ENCODE measurements at regions not wholly inside any gene's neighbourhood (a gene's known extent, or its start where the extent isn't known, plus 50 kb on each side); places are given as distances from the start of the nearest gene placed in this dataset.

DNA sequence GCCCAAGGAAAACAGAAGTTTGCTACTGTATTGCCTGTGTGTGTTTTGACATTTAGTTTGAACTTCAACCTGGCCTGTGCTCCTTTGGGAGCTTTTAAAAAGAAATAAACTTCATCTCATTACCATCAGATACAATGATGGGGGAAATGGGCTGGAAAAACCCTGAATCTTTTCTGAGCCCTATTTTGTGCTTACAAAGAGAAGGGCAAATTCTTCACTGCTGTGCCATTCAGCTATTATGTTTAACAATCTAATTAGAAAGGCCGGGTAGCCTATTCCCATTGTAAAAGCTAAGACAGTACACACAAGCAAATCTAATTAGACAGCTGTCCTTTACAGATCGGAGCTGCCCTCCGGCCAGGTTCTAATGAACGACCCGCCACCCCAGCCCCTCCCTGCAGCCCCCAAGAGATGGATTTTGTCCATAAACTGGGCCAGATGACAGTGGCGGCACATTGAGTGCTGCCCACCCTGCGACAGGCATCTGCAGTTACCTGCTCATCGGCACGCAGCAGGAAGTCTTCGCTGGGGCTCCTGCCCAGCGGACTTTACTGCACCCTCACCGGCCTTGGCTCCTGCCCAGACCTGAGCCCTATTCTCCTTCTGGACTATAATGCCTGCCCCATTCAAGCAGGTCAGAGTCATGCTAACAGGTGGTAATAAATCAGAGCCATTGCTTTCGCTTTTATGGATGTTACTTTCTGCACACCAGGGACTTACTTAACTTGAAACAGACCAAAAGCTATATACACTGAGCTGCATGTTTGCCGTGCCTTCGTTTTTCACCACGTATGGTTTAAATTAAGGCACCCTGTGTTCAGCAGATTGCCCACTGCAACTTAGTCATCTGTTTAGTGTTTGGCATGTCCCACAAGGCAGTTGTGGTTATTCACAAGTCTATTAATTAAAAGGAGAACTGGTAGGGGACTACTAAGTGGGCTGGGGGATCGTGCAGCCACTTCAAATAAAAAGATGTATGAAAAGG is 549.6 kb downstream of the FGF9 start:
- no peak for TF ChIP-seq CTCF (IDR thresholded peaks at IDR 0.05; ENCODE audit: control insufficient read depth, extremely low read depth, insufficient read depth)
- DNase-seq (ENCODE audit: low read depth), result no peak
- H3K4me3 ChIP-seq (ENCODE audit: low read depth, low read length), result no peak overlapping the region

DNA sequence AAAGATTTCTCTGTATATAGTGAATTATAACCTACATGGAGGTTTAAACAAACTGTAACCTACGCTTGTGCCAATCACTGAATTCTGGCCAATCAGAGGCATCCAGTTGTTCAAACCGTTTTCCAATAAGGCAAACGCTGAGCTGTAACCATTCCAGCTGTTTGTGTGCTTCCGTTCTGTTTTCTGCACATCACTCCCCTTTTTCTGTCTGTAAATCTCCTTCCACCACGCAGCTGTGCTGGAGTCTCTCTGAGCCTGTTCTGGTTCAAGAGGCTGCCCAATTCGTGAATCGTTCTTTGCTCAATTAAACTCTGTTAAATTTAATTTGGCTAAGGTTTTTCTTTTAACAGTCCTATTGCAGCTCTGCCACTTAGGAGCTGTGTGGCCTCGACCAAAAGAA is 552.5 kb downstream of the FGF9 start:
- H3K4me3 ChIP-seq (ENCODE audit: low read depth, low read length), result no peak overlapping the region
- DNase-seq (ENCODE audit: low read depth), result no peak
- TF ChIP-seq CTCF (IDR thresholded peaks at IDR 0.05; ENCODE audit: control insufficient read depth, extremely low read depth, insufficient read depth), result no peak

DNA sequence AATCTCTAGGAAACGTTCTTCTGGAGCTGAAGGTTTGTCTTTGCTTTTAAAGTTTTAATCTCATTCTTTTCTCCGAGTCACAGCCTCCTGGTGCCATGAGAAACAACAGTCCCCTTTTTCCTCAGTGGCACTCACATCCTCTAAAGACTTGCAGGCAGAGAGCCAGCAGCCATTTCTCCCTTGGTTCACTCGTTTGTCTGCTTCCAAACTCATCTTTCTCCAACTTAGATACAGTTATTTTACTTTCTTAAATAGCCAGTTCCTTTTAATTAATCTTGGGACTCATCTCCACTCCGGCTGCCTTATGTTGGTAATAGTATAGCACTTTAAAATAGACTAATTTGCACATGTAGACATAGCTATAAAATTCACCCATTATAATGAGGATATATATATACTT is 555.2 kb downstream of the FGF9 start:
- H3K4me3 ChIP-seq (ENCODE audit: low read depth, low read length), result no peak overlapping the region
- TF ChIP-seq CTCF (IDR thresholded peaks at IDR 0.05; ENCODE audit: control insufficient read depth, extremely low read depth, insufficient read depth), result no peak
- DNase-seq (ENCODE audit: low read depth), result no peak

DNA sequence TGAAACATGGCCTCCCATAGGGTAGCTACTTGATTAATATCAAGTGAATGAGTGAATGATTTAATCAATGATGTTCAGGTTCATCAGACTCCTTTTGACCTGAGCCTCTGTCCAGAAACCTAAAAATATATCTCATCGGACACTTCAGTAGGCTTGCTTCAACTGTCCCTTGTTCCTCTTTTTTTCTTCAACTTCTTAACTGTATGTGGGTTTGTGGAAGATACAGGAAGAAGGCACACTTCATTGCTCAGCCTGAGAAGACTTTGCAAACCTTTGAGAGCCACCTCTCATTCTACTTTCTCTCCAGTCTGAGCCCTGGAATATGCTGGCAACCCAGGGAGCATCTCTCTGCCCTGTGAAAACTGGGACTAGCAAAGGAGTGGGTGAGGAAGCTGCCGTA is 557.0 kb downstream of the FGF9 start:
- TF ChIP-seq CTCF (IDR thresholded peaks at IDR 0.05; ENCODE audit: control insufficient read depth, extremely low read depth, insufficient read depth), result no peak
- DNase-seq (ENCODE audit: low read depth), result no peak

DNA sequence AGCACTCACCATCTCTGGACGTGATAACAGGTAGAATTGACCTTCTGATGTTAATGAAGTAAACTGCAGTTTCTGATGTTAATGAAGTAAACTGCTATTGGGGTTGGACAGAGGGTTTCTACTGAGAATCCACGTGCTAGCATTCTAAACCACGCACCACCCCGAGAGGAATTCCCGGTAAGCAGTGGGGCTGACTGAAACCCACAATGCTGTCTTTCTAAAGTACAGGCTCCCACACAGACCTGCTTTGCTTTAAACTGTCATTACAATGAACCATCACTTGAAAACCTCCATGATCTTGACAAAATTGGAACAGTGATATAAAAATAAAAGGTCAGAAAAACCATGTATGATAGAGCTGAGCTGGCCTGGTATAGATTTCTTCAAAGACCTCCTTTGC is 559.0 kb downstream of the FGF9 start:
- H3K4me3 ChIP-seq (ENCODE audit: low read depth, low read length), result no peak overlapping the region
- TF ChIP-seq CTCF (IDR thresholded peaks at IDR 0.05; ENCODE audit: control insufficient read depth, extremely low read depth, insufficient read depth), result no peak
- no peak for DNase-seq (ENCODE audit: low read depth)

More for the DNA sequence above, 557.0 kb downstream of the FGF9 start:
- H3K4me3 ChIP-seq (ENCODE audit: low read depth, low read length), result no peak overlapping the region

DNA sequence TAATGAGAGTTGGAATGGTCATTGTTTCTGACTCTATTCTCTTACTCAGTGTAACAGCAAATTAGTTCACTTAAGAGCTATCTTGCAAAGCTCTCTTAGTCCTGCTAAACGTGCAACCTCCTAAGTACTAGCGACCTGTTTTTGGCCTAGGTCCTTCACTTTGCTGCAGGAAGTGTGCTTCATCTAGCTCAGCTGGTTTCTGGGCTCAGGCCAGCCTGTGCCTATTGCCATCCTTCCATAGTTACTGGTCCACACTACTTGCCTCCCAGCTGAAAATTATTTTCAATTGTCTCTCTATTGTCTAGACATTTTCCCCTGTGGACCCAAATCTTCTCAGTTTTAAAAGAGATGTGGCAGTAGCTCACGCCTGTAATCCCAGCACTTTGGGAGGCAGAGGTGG is 561.3 kb downstream of the FGF9 start:
- TF ChIP-seq CTCF (IDR thresholded peaks at IDR 0.05; ENCODE audit: control insufficient read depth, extremely low read depth, insufficient read depth), result no peak
- no peak overlapping the region for H3K4me3 ChIP-seq (ENCODE audit: low read depth, low read length)
- no peak for DNase-seq (ENCODE audit: low read depth)
